HG03064 (cell line): ENCODE measurements at regions not wholly inside any gene's neighbourhood (a gene's known extent, or its start where the extent isn't known, plus 50 kb on each side); places are given as distances from the start of the nearest gene placed in this dataset.
"Not testable (repeated sequence)": the region's sequence is repeated elsewhere in the genome, so short reads cannot be mapped to it uniquely, and the experiment has no call there.

Source experiments
- ATAC-seq: cut with Tn5 transposase; IDR thresholded peaks from one replicate; pipeline ENCODE4 v1.9.1; 2021; ENCODE audit warnings: low read depth; ENCODE audit not compliant: unreplicated experiment

GRCh38 chr5:154593796-154594195 is 115.8 kb upstream of the HAND1 start:
- no peak for ATAC-seq

- no peak for ATAC-seq
Observed at GRCh38 chr5:154593071-154593470, 115.0 kb upstream of the HAND1 start.

DNA sequence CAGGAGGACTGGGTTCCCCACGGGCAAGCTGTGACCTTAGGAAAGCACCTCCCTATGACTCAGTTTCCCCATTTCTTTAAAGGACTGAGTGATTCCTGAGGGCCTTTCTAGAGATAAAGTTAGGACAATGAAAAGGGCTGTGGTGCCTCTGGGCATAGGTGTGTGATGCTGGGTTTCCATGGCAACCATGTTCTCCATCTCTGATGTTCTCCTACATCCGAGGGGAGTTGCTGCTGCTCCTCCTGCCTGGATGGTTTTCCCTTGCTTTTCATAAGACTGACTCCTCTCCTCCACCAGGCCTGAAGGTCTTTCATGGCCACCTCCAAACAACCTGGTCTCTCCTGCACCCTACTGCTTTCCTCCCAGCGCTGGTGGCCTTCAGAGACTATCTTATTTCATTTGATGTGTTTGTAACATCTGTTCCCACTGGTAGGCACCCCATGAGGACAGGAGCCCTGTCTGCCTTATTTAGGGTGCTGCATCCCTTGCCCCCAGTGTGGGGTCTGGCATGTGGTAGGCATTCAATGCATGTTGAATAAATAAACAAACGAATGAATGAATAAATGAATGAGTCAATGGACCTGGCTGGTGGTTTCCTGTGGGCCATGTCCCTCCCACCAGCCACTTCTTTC is 112.2 kb upstream of the HAND1 start:
- no peak for ATAC-seq

- no peak for ATAC-seq
Observed at GRCh38 chr5:154589511-154589910, 111.5 kb upstream of the HAND1 start.

DNA sequence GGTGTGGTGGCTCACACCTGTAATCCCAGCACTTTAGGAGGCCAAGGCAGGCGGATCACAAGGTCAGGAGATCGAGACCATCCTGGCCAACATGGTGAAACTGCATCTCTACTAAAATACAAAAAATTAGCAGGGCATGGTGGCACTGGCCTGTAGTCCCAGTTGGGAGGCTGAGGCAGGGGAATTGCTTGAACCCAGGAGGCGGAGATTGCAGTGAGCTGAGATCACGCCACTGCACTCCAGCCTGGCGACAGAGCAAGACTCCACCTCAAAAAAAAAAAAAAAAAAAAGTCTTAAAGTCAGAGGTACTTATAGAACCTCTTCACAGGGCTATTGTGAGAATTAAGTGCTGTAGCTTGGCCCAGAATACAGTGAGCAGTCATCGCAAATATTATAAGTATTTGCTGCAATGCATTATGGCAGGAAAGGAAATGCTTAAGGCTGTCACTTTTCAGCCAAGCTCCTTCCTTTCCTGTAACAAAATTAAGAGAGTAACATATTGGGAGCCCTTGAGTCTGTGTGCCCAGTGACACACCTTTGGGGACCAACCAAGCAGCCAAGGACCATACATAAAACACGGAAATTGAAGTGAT is 110.9 kb upstream of the HAND1 start:
- not testable (repeated sequence) for ATAC-seq

GRCh38 chr5:154588091-154588774 is 110.2 kb upstream of the HAND1 start:
- ATAC-seq: no peak

DNA sequence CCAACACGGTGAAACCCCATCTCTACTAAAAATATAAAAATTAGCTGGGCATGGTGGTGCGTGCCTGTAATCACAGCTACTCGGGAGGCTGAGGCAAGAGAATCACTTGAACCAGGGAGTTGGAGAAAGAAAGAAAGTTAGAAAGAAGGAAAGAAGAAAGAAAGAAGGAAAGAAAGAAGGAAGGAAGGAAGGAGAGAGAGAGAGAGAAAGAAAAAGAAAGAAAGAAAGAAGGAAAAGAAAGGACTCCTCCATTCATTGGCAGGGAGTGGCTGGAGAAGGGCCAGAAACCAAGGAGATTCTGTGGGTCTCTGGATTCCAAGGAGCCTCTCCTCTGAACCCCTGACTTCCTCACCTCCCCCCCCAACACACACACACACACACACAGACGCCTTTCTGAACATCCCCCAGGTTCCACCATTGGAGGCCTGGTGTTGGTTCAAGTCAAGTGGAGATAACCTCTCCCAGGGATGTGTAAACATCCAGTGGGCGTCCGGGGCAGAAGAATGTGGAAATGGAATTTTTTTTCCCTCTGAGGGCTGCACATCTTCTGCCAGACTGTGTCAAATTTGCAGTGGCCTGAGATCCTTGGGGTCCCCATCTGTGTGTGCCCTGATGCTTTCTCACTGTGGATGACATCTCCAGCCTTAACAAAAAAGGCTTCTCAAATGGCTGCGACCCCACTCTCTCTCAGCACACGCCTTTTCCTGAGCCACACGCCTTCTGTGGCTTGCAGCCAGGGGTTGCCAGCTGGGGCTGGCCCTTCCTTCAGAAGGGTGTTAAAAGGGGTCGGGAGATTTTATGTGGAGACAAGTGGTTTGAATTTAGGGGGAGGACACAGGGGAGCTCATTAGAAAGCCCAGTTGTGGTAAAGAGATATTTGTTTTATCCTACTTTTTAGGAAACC is 109.3 kb upstream of the HAND1 start:
- no peak for ATAC-seq

GRCh38 chr5:154583671-154584177 is 105.7 kb upstream of the HAND1 start:
- ATAC-seq: no peak

DNA sequence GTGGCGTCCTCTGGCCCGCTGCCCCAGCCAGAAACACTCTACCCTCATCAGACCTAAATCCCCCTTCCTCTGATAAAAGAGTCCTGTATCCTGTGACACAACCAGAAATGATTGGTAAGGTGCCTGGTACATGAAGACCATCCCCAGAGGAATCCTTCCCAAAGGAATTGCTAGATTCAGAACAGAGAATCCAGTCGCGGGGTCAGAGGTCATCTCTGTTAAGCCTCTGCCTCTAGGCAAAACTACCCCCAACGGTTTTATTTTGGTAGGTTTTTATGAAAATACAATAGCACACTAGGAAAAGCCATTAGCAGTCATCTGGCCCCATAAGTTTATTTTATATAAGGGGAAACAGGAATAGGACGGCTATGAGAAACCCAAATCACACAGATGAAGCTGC is 102.4 kb upstream of the HAND1 start:
- no peak for ATAC-seq

DNA sequence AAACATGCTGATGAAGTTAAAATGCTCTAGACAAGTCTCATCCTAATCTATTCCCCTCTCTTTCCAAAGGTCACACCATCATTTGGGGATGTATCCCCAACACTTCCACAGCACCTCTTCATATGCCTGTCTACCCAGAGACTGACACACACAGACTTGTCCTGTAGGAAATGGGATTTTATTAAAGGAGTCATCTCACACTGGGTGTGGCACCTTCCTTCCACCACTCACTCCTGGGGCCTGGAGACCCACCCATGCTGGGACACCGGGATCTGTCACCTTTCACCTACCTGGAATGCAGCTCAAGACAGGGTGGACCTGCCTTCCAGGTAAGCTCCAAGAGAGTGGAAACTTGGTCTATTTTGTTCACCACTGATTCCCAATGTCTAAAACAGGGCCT is 99.4 kb upstream of the HAND1 start:
- ATAC-seq: no peak

- no peak for ATAC-seq
Observed at GRCh38 chr5:154576429-154576806, 98.4 kb upstream of the HAND1 start.

DNA sequence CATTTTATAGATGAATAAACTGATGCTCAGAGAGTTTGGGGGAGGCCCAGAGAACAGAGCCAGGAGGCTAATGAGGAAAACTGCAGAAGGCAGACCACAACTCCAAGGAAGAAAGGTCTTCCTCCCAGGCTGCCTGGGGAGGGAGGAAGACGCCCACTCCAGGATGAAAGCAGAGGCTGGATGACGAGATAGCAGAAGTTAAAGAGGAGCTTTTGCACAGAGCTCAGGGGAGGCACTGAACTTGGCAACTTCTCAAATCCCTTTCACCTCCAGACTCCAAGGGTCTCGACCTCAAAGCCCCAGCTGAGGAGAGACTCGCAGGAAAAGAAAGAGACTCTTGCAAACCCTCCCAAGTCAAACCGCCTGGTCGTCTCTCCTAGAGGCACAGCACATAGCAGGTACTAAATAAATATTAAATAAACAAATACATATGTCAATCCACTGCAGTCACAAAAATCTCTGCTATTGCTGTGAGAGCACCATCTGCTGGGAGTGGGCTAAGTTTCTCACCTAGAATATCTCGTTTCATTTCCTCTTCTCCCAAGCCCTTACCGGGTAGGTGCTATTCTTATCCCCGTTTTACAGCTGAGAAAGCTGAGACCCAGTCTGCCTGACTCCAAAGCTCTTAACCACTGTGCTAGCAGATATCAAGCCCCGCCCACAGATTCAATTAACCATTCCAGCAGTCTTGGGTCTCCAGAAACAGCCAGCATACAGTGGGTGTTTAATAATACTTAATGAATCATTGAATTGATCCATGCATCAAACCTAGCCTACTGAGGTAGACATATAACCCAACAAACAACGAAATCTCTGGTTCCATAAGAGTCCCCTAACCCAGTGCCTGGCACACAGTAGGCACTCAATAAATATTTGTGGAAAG is 97.8 kb upstream of the HAND1 start:
- peak; percentile 86 for ATAC-seq

GRCh38 chr5:154573011-154573410 is 95.0 kb upstream of the HAND1 start:
- no peak for ATAC-seq

- ATAC-seq: no peak
Observed at GRCh38 chr5:154571325-154572035, 93.5 kb upstream of the HAND1 start.

DNA sequence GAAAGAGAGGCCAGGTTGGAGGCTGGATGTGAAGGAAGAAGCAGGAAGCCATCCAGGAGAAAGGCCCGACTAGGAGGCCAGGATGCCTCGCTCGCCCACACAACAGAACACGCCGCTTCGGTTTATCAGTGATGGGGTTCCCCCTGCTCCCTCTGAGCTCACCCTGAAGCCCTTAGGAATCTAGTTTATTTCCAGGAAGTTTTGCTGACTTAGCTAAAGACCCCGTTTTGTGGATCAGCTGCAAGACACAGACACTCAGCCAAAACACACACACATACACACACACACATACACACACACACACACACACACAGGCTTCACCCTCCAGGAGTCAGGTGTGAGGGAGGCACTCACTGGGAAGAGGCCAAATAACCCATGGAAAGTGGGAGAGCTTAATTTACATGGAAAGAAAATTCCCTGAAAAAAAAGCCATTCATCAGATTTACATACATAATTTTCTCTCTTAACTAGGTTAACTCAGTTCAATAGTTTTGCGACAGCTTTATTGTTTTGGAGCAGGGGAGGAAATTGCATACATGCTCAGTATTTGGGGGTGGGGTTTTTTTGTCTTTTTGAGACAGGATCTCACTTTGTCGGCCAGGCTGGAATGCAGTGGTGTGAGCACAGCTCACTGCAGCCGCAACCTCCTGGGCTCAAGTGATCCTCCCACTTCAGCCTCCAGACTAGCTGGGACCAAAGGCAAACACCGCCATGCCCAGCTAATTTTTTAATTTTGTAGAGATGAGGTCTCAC is 92.7 kb upstream of the HAND1 start:
- ATAC-seq: no peak

DNA sequence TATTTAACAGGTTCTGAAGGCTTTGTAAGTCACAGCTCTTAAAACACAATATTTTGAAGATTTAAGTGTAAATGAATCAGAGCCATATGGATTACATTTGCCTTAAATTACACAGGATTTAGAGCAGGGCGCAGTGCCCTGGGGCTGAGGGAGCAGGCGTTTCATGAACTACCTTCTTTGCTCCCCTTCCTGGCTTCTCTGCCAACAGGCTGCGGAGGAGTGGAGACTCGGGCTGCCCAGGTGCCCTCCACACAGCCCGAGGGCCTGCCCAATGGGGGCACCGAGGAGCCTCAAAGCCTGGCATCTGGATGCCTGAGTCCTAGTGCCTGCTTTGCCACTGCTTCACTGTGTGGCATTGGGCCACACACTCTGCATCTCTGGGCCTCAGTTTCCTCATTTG is 90.6 kb upstream of the HAND1 start:
- no peak for ATAC-seq

DNA sequence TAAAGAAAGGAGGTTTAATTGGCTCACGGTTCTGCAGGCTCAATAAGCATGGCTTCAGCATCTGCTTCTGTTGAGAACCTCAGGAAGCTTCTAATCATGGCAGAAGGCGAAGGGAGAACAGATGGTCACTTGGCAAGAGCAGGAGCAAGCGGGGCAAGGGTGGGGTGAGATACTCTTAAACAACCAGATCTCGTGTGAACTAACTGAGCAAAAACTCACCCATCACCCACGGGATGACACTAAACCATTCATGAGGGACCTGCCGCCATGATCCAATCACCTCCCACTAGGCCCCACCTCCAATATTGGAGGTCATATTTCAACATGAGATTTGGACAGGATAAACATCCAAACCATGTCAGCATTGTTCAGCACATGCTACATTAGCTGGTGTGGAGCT is 89.1 kb upstream of the HAND1 start:
- no peak for ATAC-seq

DNA sequence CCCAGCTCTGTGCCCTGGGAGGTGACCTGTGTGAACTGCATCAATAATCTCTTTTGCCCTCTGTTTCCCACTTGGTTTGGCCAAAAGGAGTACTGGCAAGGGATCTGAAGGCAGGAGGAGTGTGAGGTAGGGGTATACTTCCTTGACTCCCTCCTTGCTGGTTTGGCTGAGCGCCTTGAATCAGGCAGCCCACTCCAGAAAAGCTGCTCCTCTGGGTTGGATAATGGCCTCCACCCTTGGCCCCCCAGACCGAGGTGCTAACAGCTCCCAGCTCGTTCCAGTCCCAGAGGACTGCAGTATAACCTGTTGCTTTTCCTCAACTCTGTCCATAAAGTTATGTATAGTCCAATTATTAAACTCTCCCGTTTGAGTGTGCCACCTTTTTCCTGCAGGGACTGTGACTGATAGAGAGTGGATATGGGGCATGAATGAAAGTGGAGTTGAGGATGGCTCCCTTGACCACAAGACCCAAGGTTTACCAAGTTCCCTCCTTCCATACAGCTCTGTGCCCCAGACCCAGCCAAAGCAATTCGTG is 88.2 kb upstream of the HAND1 start:
- no peak for ATAC-seq
